ENCODE measurements at regions not wholly inside any gene's neighbourhood (a gene's known extent, or its start where the extent isn't known, plus 50 kb on each side); places are given as distances from the start of the nearest gene placed in this dataset.

DNA sequence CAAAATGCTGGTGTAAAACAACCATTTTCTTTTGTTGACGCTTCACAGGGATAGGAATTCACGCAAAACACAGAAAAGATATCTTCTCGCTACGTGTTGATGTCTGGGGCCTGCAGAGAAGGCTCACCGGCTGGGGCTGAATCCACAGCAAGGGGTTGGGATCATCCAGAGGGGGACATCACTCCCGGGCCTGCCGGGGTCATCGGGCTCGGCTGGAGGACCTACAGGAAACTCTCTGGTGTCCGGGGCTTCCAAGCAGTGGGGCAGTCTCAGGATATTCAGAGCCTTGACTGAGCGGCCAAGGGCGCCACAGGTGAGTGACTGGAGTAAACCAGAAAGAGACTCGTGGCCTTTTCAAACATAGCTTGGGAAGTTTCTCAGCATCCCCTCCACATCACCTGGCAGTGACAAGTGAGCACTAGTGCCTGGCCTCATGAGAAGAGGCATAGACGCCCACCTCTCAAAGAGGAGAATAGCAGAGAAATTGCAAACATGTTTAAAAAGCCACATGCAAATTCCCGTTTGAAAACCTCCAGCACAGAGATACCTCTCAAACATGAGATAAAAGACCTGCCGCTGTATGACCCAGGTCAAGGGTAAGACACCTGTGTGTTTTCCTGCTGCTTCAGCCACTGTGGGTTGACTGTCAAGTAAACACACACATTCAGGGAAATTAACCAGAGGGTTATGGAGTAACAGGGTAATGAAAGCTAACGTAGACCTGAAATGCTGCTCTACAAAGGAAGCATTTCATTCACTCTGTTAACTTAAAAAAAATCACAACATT lies 50.8 kb upstream of the SIMC1 start:
- Histone ChIP-seq H3K4me1 (ENCODE audit: insufficient read depth, low read length, poor library complexity, severe bottlenecking) (no peaks in the 10 kb centered on the region), H3K9me3 (ENCODE audit: low read depth, low read length, poor library complexity, severe bottlenecking) (no peaks in the 10 kb centered on the region), H3K27me3 (replicated peaks; ENCODE audit: insufficient read depth, low read depth, low read length, poor library complexity) (no peaks in the 10 kb centered on the region), H3K4me3 (ENCODE audit: low read depth, low read length, poor library complexity, severe bottlenecking) (no peak overlapping the region), H3K27ac (ENCODE audit: low read depth, low read length, poor library complexity, severe bottlenecking) (no peak overlapping the region), H3K36me3 (ENCODE audit: insufficient read depth, low read length, poor library complexity, severe bottlenecking) (no peaks in the 10 kb centered on the region)
- TF ChIP-seq, protein P1, sequence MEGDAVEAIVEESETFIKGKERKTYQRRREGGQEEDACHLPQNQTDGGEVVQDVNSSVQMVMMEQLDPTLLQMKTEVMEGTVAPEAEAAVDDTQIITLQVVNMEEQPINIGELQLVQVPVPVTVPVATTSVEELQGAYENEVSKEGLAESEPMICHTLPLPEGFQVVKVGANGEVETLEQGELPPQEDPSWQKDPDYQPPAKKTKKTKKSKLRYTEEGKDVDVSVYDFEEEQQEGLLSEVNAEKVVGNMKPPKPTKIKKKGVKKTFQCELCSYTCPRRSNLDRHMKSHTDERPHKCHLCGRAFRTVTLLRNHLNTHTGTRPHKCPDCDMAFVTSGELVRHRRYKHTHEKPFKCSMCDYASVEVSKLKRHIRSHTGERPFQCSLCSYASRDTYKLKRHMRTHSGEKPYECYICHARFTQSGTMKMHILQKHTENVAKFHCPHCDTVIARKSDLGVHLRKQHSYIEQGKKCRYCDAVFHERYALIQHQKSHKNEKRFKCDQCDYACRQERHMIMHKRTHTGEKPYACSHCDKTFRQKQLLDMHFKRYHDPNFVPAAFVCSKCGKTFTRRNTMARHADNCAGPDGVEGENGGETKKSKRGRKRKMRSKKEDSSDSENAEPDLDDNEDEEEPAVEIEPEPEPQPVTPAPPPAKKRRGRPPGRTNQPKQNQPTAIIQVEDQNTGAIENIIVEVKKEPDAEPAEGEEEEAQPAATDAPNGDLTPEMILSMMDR (conservative IDR thresholded peaks at IDR 0.05; ENCODE audit: low read depth, low read length), result no peak
- no peak for TF ChIP-seq EZH2 (IDR thresholded peaks at IDR 0.05; ENCODE audit: borderline replicate concordance, low read depth, low read length, poor library complexity, severe bottlenecking)
- POLR2A ChIA-PET (ENCODE audit: low non-redundant PET), result no interaction called here
- intact Hi-C loops (cut with micrococcal nuclease; ENCODE audit: unreplicated experiment), result no loop called here
- CTCF ChIA-PET, result interaction anchor here (0.6 kb wide), 1 partner anchor 1888 kb away, joined by 3 read pairs; no protein-coding TSS in a partner anchor
- no peak for DNase-seq (ENCODE audit: low spot score)
- BruUV-seq (replicated peaks), result no TSS peak

DNA sequence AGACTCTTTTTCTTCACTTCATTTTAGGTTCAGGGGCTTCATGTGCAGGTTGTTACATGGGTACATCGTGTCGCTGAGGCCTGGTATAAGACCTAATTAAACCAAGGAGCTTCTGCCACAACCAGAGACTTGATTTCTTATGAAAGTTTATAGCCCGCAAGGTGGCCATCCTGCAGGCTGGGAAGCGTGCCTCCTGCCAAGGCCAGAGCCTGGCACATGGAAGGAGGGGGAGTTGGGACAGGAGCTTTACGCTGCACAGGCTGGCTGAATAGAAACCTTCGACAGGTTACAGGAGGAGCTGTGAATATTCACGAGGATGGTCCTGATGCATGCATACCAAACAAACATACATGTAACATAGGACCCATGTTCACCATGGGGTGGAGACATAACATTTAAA lies 50.1 kb upstream of the SIMC1 start:
- no peaks in the 10 kb centered on the region for H3K4me1 ChIP-seq (ENCODE audit: insufficient read depth, low read length, poor library complexity, severe bottlenecking)
- BruUV-seq (replicated peaks), result no TSS peak
- no peak overlapping the region for H3K4me3 ChIP-seq (ENCODE audit: low read depth, low read length, poor library complexity, severe bottlenecking)
- intact Hi-C loops (cut with micrococcal nuclease; ENCODE audit: unreplicated experiment), result no loop called here
- no peak overlapping the region for H3K27ac ChIP-seq (ENCODE audit: low read depth, low read length, poor library complexity, severe bottlenecking)
- no peaks in the 10 kb centered on the region for H3K27me3 ChIP-seq (replicated peaks; ENCODE audit: insufficient read depth, low read depth, low read length, poor library complexity)
- ChIA-PET CTCF (interaction anchor here (0.6 kb wide), 1 partner anchor 1888 kb away, joined by 3 read pairs; no protein-coding TSS in a partner anchor), POLR2A (ENCODE audit: low non-redundant PET) (no interaction called here)
- no peaks in the 10 kb centered on the region for H3K36me3 ChIP-seq (ENCODE audit: insufficient read depth, low read length, poor library complexity, severe bottlenecking)
- no peak for DNase-seq (ENCODE audit: low spot score)
- TF ChIP-seq, protein P1 (conservative IDR thresholded peaks at IDR 0.05; ENCODE audit: low read depth, low read length), result no peak
- TF ChIP-seq EZH2 (IDR thresholded peaks at IDR 0.05; ENCODE audit: borderline replicate concordance, low read depth, low read length, poor library complexity, severe bottlenecking), result no peak
- H3K9me3 ChIP-seq (ENCODE audit: low read depth, low read length, poor library complexity, severe bottlenecking), result no peaks in the 10 kb centered on the region

Measured in A673 (cell line).